GM12878 (cell line): ENCODE measurements at regions not wholly inside any gene's neighbourhood (a gene's known extent, or its start where the extent isn't known, plus 50 kb on each side); places are given as distances from the start of the nearest gene placed in this dataset.

Experiments
- CEBPB ChIP-seq, 2 experiments: fragments of 150-350 bp in 1 of 2; IDR thresholded peaks; 2 replicates each; pipeline ENCODE4 v1.6.1; 2012 to 2014; ENCODE audit warnings: low read depth in 2 of 2, low read length in 2 of 2, borderline replicate concordance in 1 of 2, inconsistent platforms in 1 of 2
- CHD2 ChIP-seq: IDR thresholded peaks from 2 replicates; pipeline ENCODE4 v1.6.1; 2011; ENCODE audit warnings: low read depth, low read length, improper control_type of control experiment, borderline replicate concordance
- POLR2A ChIP-seq: IDR thresholded peaks from 2 replicates; pipeline ENCODE4 v1.6.1; 2011; ENCODE audit warnings: low read depth, mild to moderate bottlenecking, low read length
- SIN3A ChIP-seq: IDR thresholded peaks from 2 replicates; pipeline ENCODE4 v1.6.1; 2012; ENCODE audit warnings: low read depth, low read length, improper control_type of control experiment
- SMC3 ChIP-seq: IDR thresholded peaks from 2 replicates; pipeline ENCODE4 v1.6.1; 2011; ENCODE audit warnings: low read length, improper control_type of control experiment, borderline replicate concordance
- SRF ChIP-seq, 2 experiments: IDR thresholded peaks; 2 replicates each; pipeline ENCODE4 v1.6.1; 2011; ENCODE audit warnings: low read depth in 2 of 2, low read length in 2 of 2, mild to moderate bottlenecking in 1 of 2, moderate library complexity in 1 of 2
- TCF12 ChIP-seq: IDR thresholded peaks from 2 replicates; pipeline ENCODE4 v1.6.1; 2011; ENCODE audit warnings: low read depth, mild to moderate bottlenecking, low read length
- TF ChIP-seq, protein P1 (sequence below): IDR thresholded peaks from 2 replicates; pipeline ENCODE4 v1.6.1; 2011; ENCODE audit warnings: borderline replicate concordance, low read depth, mild to moderate bottlenecking, moderate library complexity, low read length; ENCODE audit not compliant: insufficient read depth, poor library complexity, severe bottlenecking
- TF ChIP-seq, protein P2 (sequence below): fragments of 450-650 bp; IDR thresholded peaks from 2 replicates; pipeline ENCODE4 v1.6.1; 2016; ENCODE audit warnings: mild to moderate bottlenecking

DNA sequence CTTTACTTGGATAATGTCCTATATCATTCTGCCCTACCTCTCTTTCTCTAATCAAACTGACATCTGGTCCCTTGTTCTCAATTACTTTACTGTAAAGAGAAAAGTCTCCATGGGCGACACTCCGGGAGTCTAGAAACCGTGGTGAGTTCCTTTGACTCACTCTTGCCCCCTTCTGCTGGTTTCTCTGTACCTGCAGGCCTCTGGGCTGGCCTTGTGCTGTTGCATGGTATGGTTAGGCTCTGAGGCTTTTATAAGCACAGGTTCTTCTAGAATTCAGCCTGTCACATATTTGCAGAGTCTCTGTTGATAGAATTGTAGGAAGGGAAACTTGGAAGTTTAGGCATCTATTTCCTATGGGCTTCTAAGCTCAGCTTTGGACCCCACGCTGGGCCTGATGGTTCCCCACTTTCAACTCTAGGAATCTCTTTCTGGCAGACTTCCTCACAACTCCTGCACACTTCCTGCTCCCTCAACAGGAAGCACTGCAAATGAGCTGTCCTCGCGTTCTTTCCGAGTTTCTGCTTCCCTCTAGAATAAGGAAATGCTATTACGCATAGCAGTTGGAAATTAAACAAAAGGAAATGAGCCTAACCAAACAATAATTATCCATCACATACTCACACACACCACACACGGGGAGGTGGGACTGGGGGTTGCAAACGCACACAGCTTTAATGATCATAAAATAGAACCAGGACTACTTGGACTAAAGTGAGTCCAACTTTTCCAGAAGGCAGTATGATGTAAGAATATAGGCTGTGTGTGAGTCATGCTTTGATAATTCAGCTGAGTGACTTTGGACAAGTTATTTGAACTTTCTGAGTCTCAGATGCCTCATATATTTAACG lies 683.3 kb downstream of the QKI start:
- TF ChIP-seq SRF (IDR thresholded peaks at IDR 0.05; ENCODE audit: low read depth in 2 of 2, low read length in 2 of 2): no peak
- TF ChIP-seq, protein P1, sequence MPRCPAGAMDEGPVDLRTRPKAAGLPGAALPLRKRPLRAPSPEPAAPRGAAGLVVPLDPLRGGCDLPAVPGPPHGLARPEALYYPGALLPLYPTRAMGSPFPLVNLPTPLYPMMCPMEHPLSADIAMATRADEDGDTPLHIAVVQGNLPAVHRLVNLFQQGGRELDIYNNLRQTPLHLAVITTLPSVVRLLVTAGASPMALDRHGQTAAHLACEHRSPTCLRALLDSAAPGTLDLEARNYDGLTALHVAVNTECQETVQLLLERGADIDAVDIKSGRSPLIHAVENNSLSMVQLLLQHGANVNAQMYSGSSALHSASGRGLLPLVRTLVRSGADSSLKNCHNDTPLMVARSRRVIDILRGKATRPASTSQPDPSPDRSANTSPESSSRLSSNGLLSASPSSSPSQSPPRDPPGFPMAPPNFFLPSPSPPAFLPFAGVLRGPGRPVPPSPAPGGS: no peak
- no peak for TF ChIP-seq SIN3A
- TF ChIP-seq POLR2A: no peak
- TF ChIP-seq CEBPB (IDR thresholded peaks at IDR 0.05; ENCODE audit: borderline replicate concordance in 1 of 2, low read depth in 2 of 2, low read length in 2 of 2): no peak
- TF ChIP-seq CHD2: no peak
- TF ChIP-seq, protein P2, sequence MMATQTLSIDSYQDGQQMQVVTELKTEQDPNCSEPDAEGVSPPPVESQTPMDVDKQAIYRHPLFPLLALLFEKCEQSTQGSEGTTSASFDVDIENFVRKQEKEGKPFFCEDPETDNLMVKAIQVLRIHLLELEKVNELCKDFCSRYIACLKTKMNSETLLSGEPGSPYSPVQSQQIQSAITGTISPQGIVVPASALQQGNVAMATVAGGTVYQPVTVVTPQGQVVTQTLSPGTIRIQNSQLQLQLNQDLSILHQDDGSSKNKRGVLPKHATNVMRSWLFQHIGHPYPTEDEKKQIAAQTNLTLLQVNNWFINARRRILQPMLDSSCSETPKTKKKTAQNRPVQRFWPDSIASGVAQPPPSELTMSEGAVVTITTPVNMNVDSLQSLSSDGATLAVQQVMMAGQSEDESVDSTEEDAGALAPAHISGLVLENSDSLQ: no peak
- TF ChIP-seq SMC3: no peak
- TF ChIP-seq TCF12: no peak
